NCI-H1417 (cell line): ENCODE measurements at regions not wholly inside any gene's neighbourhood (a gene's known extent, or its start where the extent isn't known, plus 50 kb on each side); places are given as distances from the start of the nearest gene placed in this dataset.

Experiments used
- DNase-seq, 3 experiments: peaks; one replicate each; lab custom pipeline; 2025; lab: John Stamatoyannopoulos, UW

- no peak for DNase-seq
Measured at GRCh38 chr2:213202011-213202410, 50.6 kb upstream of the IKZF2 start.

GRCh38 chr2:213205944-213206343, 54.5 kb upstream of the IKZF2 start:
- no peak for DNase-seq

GRCh38 chr2:213213186-213213585, 61.8 kb upstream of the IKZF2 start:
- DNase-seq: no peak

- no peak for DNase-seq
Measured at GRCh38 chr2:213214209-213214608, 62.8 kb upstream of the IKZF2 start.

- no peak for DNase-seq
Measured at GRCh38 chr2:213216461-213216860, 65.0 kb upstream of the IKZF2 start.

- no peak for DNase-seq
Measured at GRCh38 chr2:213219816-213220215, 64.4 kb upstream of the SPAG16 start.

- DNase-seq: no peak
Measured at GRCh38 chr2:213220967-213221603, 63.2 kb upstream of the SPAG16 start.

GRCh38 chr2:213221957-213222356, 62.3 kb upstream of the SPAG16 start:
- DNase-seq: no peak

- no peak for DNase-seq
Measured at GRCh38 chr2:213224366-213224765, 59.9 kb upstream of the SPAG16 start.

GRCh38 chr2:213225866-213226265, 58.4 kb upstream of the SPAG16 start:
- no peak for DNase-seq

GRCh38 chr2:213227458-213227857, 56.8 kb upstream of the SPAG16 start:
- no peak for DNase-seq

GRCh38 chr2:213228638-213229037, 55.6 kb upstream of the SPAG16 start:
- no peak for DNase-seq

GRCh38 chr2:213229814-213230213, 54.5 kb upstream of the SPAG16 start:
- no peak for DNase-seq

GRCh38 chr2:213231966-213232365, 52.3 kb upstream of the SPAG16 start:
- DNase-seq: no peak

- peak in 1 of 3 experiments; percentile 30 for DNase-seq
Measured at GRCh38 chr2:213232649-213233437, 51.4 kb upstream of the SPAG16 start.

- no peak for DNase-seq
Measured at GRCh38 chr2:213233438-213234330, 50.6 kb upstream of the SPAG16 start.
